GM21381 (cell line): ENCODE measurements at regions not wholly inside any gene's neighbourhood (a gene's known extent, or its start where the extent isn't known, plus 50 kb on each side); places are given as distances from the start of the nearest gene placed in this dataset.

Source experiments
- ATAC-seq: cut with Tn5 transposase; IDR thresholded peaks from one replicate; pipeline ENCODE4 v1.9.1; 2021; ENCODE audit warnings: mild to moderate bottlenecking, moderate library complexity; ENCODE audit not compliant: unreplicated experiment

DNA sequence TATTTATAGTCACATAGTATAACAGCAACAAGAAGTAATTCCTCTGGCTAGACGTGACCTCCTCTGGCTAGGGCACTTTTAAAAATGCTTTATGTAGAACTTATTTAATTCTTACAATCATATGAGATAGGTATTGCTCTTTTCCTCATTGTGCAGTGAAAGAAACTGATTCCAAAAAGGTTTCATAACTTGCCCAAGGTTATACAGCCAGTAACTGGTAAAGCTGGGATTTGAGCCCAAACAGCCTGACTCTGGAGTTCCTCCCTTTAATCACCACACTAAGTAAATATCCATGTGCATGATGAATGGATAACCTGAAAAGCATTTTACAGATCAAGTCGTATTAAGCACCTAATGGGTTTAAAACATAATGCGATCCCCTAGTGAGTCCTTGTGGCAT lies 214.6 kb downstream of the PRL start:
- ATAC-seq, result no peak

DNA sequence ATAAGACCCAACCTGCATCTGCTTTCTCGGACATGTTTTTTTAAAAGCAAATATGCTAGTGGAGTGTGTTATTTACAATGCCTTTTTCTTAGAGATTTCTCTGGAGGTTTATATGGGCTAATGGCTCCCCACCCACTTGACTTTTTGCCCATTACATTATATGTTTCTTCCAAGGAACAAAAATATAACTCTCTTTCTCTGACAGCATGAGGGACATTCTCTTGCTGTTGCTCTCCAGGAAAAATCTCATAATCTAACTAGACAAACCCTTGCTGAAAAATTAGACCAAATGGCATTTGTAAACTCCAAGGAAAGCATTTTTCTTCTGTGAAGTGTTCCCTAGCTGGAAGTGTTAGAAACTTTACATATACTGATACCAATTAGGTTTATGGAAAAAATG lies 213.7 kb downstream of the PRL start:
- ATAC-seq, result no peak

GRCh38 chr6:22087960-22088706 lies 208.7 kb downstream of the PRL start:
- ATAC-seq, result no peak

DNA sequence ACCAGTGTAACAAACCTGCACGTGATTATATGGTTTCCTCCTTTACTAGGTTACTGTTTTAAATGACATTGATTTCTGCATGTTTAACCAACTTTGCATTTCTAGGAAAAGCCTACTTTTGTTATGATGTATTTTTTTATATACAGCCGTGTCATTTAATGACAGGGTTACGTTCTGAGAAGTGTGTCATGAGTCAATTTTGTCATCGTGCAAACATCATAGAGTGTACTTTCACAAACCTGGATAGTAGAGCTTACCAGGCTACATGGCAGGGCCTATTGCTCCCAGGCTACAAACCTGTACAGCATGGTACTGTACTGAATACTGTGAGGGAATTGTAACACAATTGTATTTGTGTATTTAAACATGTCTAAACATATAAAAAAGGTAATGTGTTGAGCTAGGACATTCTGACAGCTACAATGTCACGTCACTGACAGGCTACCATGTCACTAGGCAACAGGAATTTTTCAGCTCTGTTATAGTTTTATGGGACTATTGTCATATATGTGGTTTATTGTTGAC lies 205.3 kb downstream of the PRL start:
- no peak for ATAC-seq

- ATAC-seq, result no peak
These were observed 201.0 kb downstream of the PRL start for GRCh38 chr6:22095836-22096235.

DNA sequence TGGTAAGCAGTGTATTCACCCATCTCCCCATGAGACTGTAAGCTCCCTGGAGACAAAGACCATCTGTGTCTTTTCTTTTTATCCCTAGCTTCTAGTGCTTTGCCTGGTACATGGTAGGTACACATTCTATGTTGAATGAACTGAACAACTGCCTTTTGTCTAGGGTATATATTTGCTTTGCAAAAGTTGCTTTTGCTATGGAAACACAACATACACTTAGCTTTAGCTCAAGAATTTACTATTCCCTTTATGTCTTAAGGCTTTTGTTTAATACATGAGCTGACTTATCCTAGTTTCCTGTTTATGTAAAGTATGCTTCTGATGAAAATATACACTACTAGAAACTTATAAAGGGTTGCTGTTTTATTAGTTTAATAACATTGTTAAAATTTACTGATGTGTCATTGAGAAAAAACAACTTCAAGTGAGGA lies 198.2 kb downstream of the PRL start:
- no peak for ATAC-seq

DNA sequence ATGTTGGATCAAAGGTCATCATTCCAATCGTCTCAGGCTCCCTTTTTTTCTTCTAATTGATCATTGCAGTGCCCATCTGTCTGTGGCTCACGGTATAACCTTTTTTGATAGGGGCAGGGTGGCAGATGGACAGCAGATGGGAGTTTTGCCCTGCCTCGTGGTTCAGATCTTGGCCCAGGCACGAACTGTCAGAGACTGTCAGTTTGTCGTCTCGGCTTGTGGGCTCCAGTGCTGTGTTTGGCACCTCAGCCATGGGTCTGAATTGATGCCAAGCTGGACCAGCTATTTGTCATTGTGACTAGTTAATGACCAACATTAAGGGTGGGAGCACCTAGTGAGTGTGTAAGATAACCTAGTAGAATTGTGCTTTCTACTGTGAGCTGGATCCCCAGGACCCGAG lies 197.6 kb downstream of the PRL start:
- no peak for ATAC-seq

DNA sequence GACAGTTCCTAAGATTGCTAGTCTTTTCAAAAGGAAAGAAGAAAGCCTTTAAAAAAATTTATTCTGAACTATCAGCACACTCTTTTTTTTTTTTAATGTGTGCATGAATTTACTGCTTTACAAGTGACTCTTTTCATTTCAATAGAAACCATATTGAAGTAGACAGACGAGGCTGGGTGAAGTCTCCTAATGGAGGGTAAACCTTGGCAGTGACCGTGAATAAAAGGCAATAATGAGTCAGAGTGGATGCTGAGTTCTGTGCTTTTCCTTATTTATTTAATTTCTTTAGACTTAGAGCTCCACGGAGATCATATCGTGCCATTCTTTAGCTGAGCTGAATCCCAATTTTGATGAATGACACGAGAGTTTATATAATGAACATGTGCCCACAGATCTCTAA lies 196.9 kb downstream of the PRL start:
- ATAC-seq, result no peak

DNA sequence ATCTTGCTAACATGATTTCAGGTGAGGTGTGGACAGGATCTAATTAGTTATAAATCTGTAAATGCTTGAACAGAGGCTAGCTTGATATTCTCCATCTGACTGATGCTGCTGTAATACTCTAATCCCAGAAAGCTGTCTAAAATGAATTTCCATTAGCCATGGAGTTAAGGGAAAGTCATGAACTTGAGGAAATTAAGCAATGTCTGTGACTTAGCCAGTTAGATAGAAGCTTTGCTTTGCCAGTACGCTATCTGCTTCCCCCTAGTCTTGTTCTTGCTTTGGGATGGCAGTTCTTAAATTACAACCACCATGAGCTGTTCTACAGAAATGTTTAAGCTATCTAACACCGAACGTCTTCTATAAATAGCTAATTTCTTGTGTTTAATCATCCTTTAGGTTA lies 195.7 kb downstream of the PRL start:
- ATAC-seq, result no peak

- ATAC-seq, result peak; percentile 91
These were observed 194.2 kb downstream of the PRL start for GRCh38 chr6:22102671-22103070.

GRCh38 chr6:22106451-22106850 lies 190.4 kb downstream of the PRL start:
- no peak for ATAC-seq

GRCh38 chr6:22106961-22107360 lies 189.9 kb downstream of the PRL start:
- no peak for ATAC-seq

GRCh38 chr6:22108199-22108598 lies 188.6 kb downstream of the PRL start:
- no peak for ATAC-seq

DNA sequence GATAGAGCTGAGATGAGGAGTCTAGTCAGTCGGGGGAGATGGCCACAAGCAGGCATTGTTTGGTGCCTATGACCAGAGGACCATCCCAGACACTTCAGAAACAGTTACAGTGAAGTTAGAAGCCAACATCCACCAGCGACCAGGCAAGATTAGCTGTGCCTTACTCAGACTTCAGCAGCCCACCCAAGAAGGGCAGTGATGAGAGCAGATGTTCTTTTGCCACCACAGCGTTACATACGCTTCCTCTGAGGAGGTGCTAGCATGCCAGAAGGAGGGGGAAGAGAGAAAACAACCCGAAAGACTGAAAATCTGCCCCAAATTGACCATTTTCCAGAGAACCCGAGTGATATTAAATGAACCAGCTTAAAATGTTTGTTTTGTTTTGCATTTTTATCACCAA lies 186.8 kb downstream of the PRL start:
- ATAC-seq, result no peak

DNA sequence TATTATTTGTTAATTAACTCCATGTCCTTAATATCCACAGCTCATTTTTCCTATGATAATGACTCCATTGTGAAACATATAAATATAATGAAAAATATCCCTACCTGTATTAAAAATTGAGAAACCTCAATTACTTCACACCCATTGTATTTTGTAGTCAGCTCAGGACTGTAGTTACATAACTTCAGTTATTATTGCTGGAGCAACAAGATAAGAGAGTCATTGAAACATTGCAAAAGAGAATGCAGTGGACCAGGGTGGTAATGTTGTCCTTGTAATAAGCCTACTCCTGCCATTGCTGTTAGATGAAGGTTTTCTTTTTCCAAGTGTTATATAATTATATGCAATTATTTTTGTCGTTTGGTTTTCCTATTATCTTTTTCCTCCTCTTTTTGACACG lies 184.4 kb downstream of the PRL start:
- no peak for ATAC-seq

DNA sequence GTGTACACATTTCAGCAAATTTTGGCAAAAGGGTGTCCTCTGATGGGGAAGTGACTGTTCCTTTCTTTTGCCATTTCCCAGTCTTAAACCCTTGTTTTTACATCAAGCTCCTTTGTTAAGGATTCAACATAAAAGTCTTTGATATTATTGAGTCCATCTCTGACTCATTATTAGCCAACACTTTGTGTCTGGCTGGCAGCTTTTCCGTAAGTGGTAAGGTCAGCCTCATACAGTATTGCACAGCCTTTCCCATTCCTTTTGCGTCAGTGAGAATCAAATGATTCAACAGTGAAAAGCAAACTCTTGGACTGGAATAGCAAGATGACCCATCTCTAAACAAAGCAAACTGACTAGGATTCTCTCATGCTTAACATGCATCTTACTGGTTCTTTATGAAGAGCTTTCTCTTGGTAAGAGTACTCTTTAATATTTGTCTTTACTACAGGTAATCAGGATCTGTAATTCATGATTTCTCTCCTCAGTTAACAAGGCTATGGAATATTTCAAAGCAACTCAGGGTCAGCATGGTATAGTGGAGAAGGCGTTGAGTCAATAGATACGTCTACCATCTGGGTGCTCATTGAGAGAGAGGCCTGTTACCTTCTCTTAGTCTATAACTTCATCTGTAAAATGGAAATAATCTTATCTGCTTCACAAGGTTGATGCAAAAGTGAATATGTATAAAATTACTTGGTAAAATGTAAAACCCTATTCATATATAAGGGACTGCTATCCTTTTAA lies 183.6 kb downstream of the PRL start:
- ATAC-seq, result no peak

DNA sequence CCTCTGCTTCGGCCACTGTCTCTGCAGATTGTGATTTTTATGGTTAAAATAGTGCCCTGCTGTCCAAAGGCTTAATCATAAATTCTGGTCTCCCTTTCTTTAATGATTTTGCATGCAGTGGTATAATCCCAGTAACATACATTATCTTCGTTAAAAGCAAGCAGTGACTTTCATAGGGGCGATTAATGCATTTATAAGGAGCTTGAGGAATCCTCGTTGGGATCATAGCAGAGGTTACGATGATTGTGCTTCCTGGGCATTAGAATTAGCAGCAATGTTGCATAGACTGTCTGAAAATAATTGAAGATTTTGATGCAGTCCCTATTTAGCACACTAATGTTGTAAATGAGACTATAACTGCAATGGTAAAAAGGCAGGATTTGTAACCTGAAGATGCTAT lies 181.3 kb downstream of the PRL start:
- no peak for ATAC-seq

DNA sequence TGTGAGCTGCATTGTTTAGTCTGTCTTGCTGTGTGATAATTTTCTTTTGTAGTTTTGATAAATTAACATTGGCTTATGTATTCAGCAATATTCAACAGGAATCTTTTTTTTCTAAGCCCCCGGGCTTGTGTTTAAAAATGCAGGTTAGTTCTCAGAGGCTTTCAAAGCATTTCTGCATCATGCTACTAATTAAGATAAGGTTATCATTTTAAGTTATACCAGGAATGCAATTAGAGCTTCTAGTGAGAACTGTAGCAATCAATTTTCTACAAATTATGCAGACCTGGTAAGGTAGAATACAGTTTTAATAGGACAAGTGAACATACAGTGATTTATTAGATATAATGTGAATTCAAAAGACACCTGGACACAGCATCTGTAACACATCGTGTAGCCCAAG lies 179.2 kb downstream of the PRL start:
- ATAC-seq, result no peak

DNA sequence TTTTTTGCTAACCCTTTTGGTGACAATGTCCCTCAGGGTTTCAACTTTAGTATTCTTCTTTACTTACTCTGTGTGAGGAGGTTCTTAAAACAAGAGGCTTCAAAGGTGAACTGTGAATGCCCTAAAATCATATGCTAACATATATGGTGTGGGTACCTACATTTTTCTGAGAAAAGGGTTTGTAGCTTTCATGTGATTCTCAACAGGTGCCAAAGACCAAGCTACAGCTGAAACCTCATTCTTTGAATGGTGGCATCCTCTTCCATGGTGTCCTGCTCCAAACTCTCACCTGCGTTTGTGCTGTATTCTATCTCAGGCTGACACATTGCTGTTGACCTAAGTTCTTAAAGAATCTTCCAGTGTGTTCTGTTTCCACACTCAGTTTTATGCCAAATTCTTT lies 177.3 kb downstream of the PRL start:
- no peak for ATAC-seq

DNA sequence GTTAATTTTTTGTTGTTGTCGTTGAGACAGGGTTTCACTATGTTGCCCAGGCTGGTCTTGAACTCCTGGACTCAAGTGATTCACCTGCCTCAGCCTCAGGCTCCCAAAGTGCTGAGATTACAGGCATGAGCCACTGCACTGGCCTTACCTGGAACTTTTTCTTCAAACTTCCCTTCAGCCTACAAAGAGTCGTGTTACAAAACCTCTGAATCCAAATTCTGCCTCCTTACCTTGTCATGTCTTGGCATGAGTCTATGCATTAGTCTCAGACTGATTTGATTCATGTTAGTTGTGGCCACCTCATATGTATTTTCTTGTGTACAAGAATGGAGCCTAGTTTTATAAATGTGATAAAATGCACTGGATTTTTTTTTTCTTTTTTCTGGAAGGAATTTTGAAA lies 172.1 kb downstream of the PRL start:
- no peak for ATAC-seq

GRCh38 chr6:22126910-22127309 lies 169.9 kb downstream of the PRL start:
- ATAC-seq, result no peak

DNA sequence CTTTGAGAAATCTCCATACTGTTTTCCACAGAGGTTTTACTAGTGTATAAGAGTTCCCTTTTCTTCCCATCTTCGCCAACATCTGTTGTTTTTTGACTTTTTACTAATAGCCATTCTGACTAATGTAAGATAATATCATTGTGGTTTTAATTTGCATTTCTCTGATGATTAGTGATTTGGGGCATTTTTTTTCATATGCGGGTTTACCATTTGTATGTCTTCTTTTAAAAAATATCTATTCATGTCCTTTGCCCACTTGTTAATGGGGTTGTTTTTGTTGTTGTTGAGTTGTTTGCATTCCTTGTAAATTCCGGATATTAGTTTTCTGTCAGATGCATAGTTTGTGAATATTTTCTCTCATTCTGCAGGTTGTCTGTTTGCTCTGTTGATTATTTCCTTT lies 167.1 kb downstream of the PRL start:
- ATAC-seq, result no peak
